Inflammatory macrophage treated with lipopolysaccharide for 1 hour (primary cell): ENCODE measurements at regions not wholly inside any gene's neighbourhood (a gene's known extent, or its start where the extent isn't known, plus 50 kb on each side); places are given as distances from the start of the nearest gene placed in this dataset.
"Not testable (repeated sequence)": the region's sequence is repeated elsewhere in the genome, so short reads cannot be mapped to it uniquely, and the experiment has no call there.

Experiments
- DNase-seq, 2 donors: peaks; one replicate each; pipeline ENCODE4 v3.0.0-alpha.2; 2020 to 2022

- no peak for DNase-seq
Measured at GRCh38 chr15:60272623-60273022, 125.2 kb downstream of the ANXA2 start.

GRCh38 chr15:60275624-60276023 lies 122.2 kb downstream of the ANXA2 start:
- DNase-seq, result no peak

- no peak for DNase-seq
Measured at GRCh38 chr15:60278879-60279278, 118.9 kb downstream of the ANXA2 start.

- DNase-seq, result no peak
Measured at GRCh38 chr15:60280259-60280658, 117.5 kb downstream of the ANXA2 start.

- no peak for DNase-seq
Measured at GRCh38 chr15:60283936-60284335, 113.8 kb downstream of the ANXA2 start.

- not testable (repeated sequence) for DNase-seq
Measured at GRCh38 chr15:60295901-60296300, 101.9 kb downstream of the ANXA2 start.

- no peak for DNase-seq
Measured at GRCh38 chr15:60297047-60297446, 100.7 kb downstream of the ANXA2 start.
